Keratinocyte (primary cell): ENCODE measurements at regions not wholly inside any gene's neighbourhood (a gene's known extent, or its start where the extent isn't known, plus 50 kb on each side); places are given as distances from the start of the nearest gene placed in this dataset.

Experiments
- DNase-seq: peaks from one replicate; pipeline ENCODE4 v3.0.0-alpha.2; 2011; ENCODE audit warnings: low read depth, missing footprints, low spot score
- FAIRE-seq: peaks from 2 replicates; lab custom pipeline; 2011; peaks lifted over from hg19 to GRCh38; lab: Jason Lieb, UNC
- H2AFZ ChIP-seq: 2 replicates; pipeline ENCODE4 v1.6.0; 2012; ENCODE audit warnings: low read length, control low read depth, inconsistent platforms; ENCODE audit not compliant: control insufficient read depth
- H3K27ac ChIP-seq: 2 replicates; pipeline ENCODE4 v1.5.1; 2011; ENCODE audit warnings: low read length; ENCODE audit not compliant: control insufficient read depth, insufficient read depth
- H3K27me3 ChIP-seq: 3 replicates; pipeline ENCODE4 v1.6.0; 2011; ENCODE audit warnings: low read length; ENCODE audit not compliant: control insufficient read depth, insufficient read depth; ENCODE audit errors: extremely low read depth
- H3K36me3 ChIP-seq, 2 experiments: 2 replicates in 1 of 2; 3 replicates in 1 of 2; pipeline ENCODE4 v1.5.1; 2011; ENCODE audit warnings: low read length in 2 of 2, mild to moderate bottlenecking in 1 of 2; ENCODE audit not compliant: control insufficient read depth in 2 of 2, insufficient read depth in 2 of 2; ENCODE audit errors: extremely low read depth in 1 of 2
- H3K4me1 ChIP-seq: 3 replicates; pipeline ENCODE4 v1.5.1; 2011; ENCODE audit warnings: low read length; ENCODE audit not compliant: control insufficient read depth, insufficient read depth; ENCODE audit errors: extremely low read depth
- H3K4me2 ChIP-seq: 3 replicates; pipeline ENCODE4 v1.6.0; 2011; ENCODE audit warnings: low read depth, low read length; ENCODE audit not compliant: control insufficient read depth, insufficient read depth; ENCODE audit errors: extremely low read depth
- H3K4me3 ChIP-seq, 3 experiments: fragments of 200-600 bp in 1 of 3; sonication (generic) in 1 of 3; 2 replicates in 2 of 3; 3 replicates in 1 of 3; pipeline ENCODE4 v1.5.1; 2011 to 2016; ENCODE audit warnings: low read length in 3 of 3, mild to moderate bottlenecking in 3 of 3, control low read depth in 2 of 3, inconsistent platforms in 1 of 3, low read depth in 1 of 3, mixed read lengths in 1 of 3, mixed run types in 1 of 3, moderate library complexity in 1 of 3; ENCODE audit not compliant: control insufficient read depth in 2 of 3, insufficient read depth in 2 of 3; ENCODE audit errors: extremely low read depth in 1 of 3
- H3K79me2 ChIP-seq: 2 replicates; pipeline ENCODE4 v1.6.0; 2012; ENCODE audit warnings: low read length; ENCODE audit not compliant: control insufficient read depth, insufficient read depth
- H3K9ac ChIP-seq: 3 replicates; pipeline ENCODE4 v1.6.0; 2011; ENCODE audit warnings: low read length; ENCODE audit not compliant: control insufficient read depth, insufficient read depth; ENCODE audit errors: extremely low read depth
- H3K9me1 ChIP-seq: 3 replicates; pipeline ENCODE4 v1.6.0; 2011; ENCODE audit warnings: low read length; ENCODE audit not compliant: control insufficient read depth, insufficient read depth; ENCODE audit errors: extremely low read depth
- H3K9me3 ChIP-seq: 2 replicates; pipeline ENCODE4 v1.5.1; 2012; ENCODE audit warnings: low read depth, low read length; ENCODE audit not compliant: control insufficient read depth
- H4K20me1 ChIP-seq: 3 replicates; pipeline ENCODE4 v1.6.0; 2011; ENCODE audit warnings: low read length; ENCODE audit not compliant: control insufficient read depth, insufficient read depth; ENCODE audit errors: extremely low read depth
- CTCF ChIP-seq, 3 experiments: IDR thresholded peaks in 1 of 3; conservative IDR thresholded peaks in 1 of 3; optimal IDR thresholded peaks in 1 of 3; 2 replicates in 2 of 3; 3 replicates in 1 of 3; pipeline versions ENCODE3 to v1.5.1; 2011; ENCODE audit warnings: low read length in 3 of 3, mild to moderate bottlenecking in 3 of 3, moderate library complexity in 2 of 3, control low read depth in 1 of 3, inconsistent platforms in 1 of 3; ENCODE audit not compliant: insufficient read depth in 2 of 3; ENCODE audit errors: extremely low read depth in 1 of 3
- EZH2 ChIP-seq: IDR thresholded peaks from one replicate; pipeline ENCODE4 v1.6.1; 2012; ENCODE audit warnings: inconsistent platforms, mild to moderate bottlenecking, low read length, moderate library complexity
- dilution Hi-C: fragments of 300-500 bp; cut with MboI; formaldehyde crosslinking; loops from one replicate; pipeline ENCODE4 v1.7.0; 2020; ENCODE audit warnings: low sequenced_read_pairs; ENCODE audit not compliant: extremely low pct_ligation_motif_present

- Histone ChIP-seq H3K79me2 (no peaks in the 10 kb centered on the region), H3K4me1 (no peaks in the 10 kb centered on the region), H3K4me3 (no peak overlapping the region), H3K4me2 (no peak overlapping the region), H2AFZ (no peak overlapping the region), H3K27me3 (peaks cover 5% of the 10 kb centered on the region), H3K9ac (no peak overlapping the region), H3K9me3 (no peaks in the 10 kb centered on the region), H3K36me3 (no peaks in the 10 kb centered on the region), H4K20me1 (no peaks in the 10 kb centered on the region), H3K9me1 (no peaks in the 10 kb centered on the region), H3K27ac (no peak overlapping the region)
- FAIRE-seq, result peak; percentile 53
- dilution Hi-C loops, result no loop called here
- no peak for TF ChIP-seq EZH2
- TF ChIP-seq CTCF (optimal IDR thresholded peaks at IDR 0.05 in 1 of 3, IDR thresholded peaks at IDR 0.05 in 1 of 3, conservative IDR thresholded peaks at IDR 0.05 in 1 of 3; ENCODE audit: extremely low read depth in 1 of 3, insufficient read depth in 2 of 3, low read length in 3 of 3), result peak; percentile 59 to 71 (median 68)
- DNase-seq, result no peak
Measured at GRCh38 chr2:158745067-158745865, 49.9 kb upstream of the DAPL1 start.
